Effector memory CD8-positive, alpha-beta T cell (primary cell): ENCODE measurements at regions not wholly inside any gene's neighbourhood (a gene's known extent, or its start where the extent isn't known, plus 50 kb on each side); places are given as distances from the start of the nearest gene placed in this dataset.
"Not testable (repeated sequence)": the region's sequence is repeated elsewhere in the genome, so short reads cannot be mapped to it uniquely, and the experiment has no call there.

Experiments
- ATAC-seq: fragments of 150-1000 bp; cut with Tn5 transposase; replicated peaks from 2 replicates; pipeline ENCODE4 v1.10.0; 2021; ENCODE audit warnings: mild to moderate bottlenecking, moderate library complexity
- DNase-seq, 3 experiments: peaks; one replicate each; pipeline ENCODE4 v3.0.0; 2021
- H3K27ac Mint-ChIP-seq, 2 donors: one replicate each; pipeline ENCODE4 v1.8.0; 2022; ENCODE audit warnings: mild to moderate bottlenecking in 2 of 2, mixed read lengths in 2 of 2, moderate library complexity in 2 of 2
- H3K27me3 Mint-ChIP-seq, 2 donors: one replicate each; pipeline ENCODE4 v1.8.0; 2022; ENCODE audit warnings: mixed read lengths in 2 of 2
- H3K36me3 Mint-ChIP-seq: one replicate; pipeline ENCODE4 v1.8.0; 2022; ENCODE audit warnings: mild to moderate bottlenecking, moderate library complexity, mixed read lengths; ENCODE audit not compliant: insufficient read depth
- H3K4me1 Mint-ChIP-seq, 2 donors: one replicate each; pipeline ENCODE4 v1.8.0; 2022; ENCODE audit warnings: low read depth in 2 of 2, mixed read lengths in 2 of 2
- H3K4me3 Mint-ChIP-seq, 2 donors: one replicate each; pipeline ENCODE4 v1.8.0; 2022; ENCODE audit warnings: mild to moderate bottlenecking in 2 of 2, mixed read lengths in 2 of 2, moderate library complexity in 2 of 2
- H3K9me3 Mint-ChIP-seq, 2 donors: one replicate each; pipeline ENCODE4 v1.8.0; 2022; ENCODE audit warnings: mixed read lengths in 2 of 2

DNA sequence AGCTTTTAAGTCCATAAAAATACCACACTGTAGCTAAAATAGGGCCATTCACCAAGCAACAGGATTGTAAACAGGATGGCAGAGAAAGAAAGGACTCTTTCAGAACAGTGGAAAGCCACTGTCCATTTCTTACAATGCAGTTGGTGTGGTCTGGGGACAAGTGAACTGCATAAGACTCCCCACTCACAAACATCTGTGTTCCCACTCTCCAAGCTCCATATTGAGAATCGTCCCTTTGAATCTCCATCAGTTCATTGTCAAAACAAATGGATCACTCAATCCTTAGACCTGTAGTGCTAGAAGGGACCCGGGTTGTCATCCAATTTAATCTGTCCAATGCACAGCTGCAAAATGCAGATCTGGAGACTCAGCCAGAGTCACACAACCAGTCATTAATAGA is 347.4 kb upstream of the KLHL29 start:
- H3K27me3 Mint-ChIP-seq, result no peaks in the 10 kb centered on the region
- DNase-seq (no peak), ATAC-seq (no peak)
- no peak overlapping the region for H3K27ac Mint-ChIP-seq
- H3K4me1 Mint-ChIP-seq, result no peaks in the 10 kb centered on the region
- H3K36me3 Mint-ChIP-seq, result no peaks in the 10 kb centered on the region
- no peaks in the 10 kb centered on the region for H3K9me3 Mint-ChIP-seq
- no peak overlapping the region for H3K4me3 Mint-ChIP-seq

- DNase-seq (no peak), ATAC-seq (no peak)
- Mint-ChIP-seq H3K27ac (no peak overlapping the region), H3K4me1 (no peaks in the 10 kb centered on the region), H3K36me3 (no peaks in the 10 kb centered on the region), H3K9me3 (peaks cover 0 to 7% of the 10 kb centered on the region in 2 donors), H3K4me3 (no peak overlapping the region), H3K27me3 (no peaks in the 10 kb centered on the region)
Measured at GRCh38 chr2:23041443-23041842, 343.5 kb upstream of the KLHL29 start.

- Mint-ChIP-seq H3K36me3 (no peaks in the 10 kb centered on the region), H3K9me3 (peaks cover 0 to 7% of the 10 kb centered on the region in 2 donors), H3K4me1 (no peaks in the 10 kb centered on the region), H3K27ac (no peak overlapping the region), H3K27me3 (no peaks in the 10 kb centered on the region), H3K4me3 (no peak overlapping the region)
- no peak for ATAC-seq
- no peak for DNase-seq
Measured at GRCh38 chr2:23042216-23042906, 342.6 kb upstream of the KLHL29 start.

DNA sequence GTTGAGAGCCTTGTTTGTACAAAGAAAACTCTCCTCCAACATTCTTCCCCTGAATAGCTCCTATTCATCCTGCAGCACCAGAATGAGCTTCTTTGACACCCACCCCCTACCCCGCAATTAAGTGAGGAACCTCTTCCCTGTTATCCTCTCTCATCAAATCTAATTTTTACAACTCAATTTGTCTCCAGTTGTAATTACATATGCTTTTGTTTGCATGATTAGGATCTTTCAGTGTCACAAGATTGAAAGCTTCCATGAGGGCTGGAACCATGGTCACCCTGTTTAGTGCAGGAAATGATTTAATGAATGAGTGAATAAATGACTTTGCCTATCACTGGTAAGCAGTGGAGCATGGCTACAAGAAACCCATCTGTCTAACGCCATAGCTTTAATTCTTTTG is 334.6 kb upstream of the KLHL29 start:
- H3K4me3 Mint-ChIP-seq, result no peak overlapping the region
- H3K36me3 Mint-ChIP-seq, result no peaks in the 10 kb centered on the region
- no peaks in the 10 kb centered on the region for H3K27me3 Mint-ChIP-seq
- peaks cover 7 to 20% of the 10 kb centered on the region in 2 donors for H3K9me3 Mint-ChIP-seq
- DNase-seq (no peak), ATAC-seq (no peak)
- H3K27ac Mint-ChIP-seq, result no peak overlapping the region
- H3K4me1 Mint-ChIP-seq, result no peaks in the 10 kb centered on the region

- ATAC-seq, result no peak
- no peak overlapping the region for H3K4me3 Mint-ChIP-seq
- no peaks in the 10 kb centered on the region for H3K27me3 Mint-ChIP-seq
- H3K4me1 Mint-ChIP-seq, result no peaks in the 10 kb centered on the region
- H3K36me3 Mint-ChIP-seq, result peaks cover 3% of the 10 kb centered on the region
- H3K9me3 Mint-ChIP-seq, result peaks cover 7 to 12% of the 10 kb centered on the region in 2 donors
- no peak overlapping the region for H3K27ac Mint-ChIP-seq
- DNase-seq, result no peak
Measured at GRCh38 chr2:23053601-23054000, 331.4 kb upstream of the KLHL29 start.

GRCh38 chr2:23055251-23055650 is 329.7 kb upstream of the KLHL29 start:
- no peak overlapping the region for H3K27ac Mint-ChIP-seq
- H3K9me3 Mint-ChIP-seq, result peaks cover 0 to 4% of the 10 kb centered on the region in 2 donors
- DNase-seq, result no peak
- H3K4me3 Mint-ChIP-seq, result no peak overlapping the region
- no peaks in the 10 kb centered on the region for H3K4me1 Mint-ChIP-seq
- H3K36me3 Mint-ChIP-seq, result peaks cover 3% of the 10 kb centered on the region
- no peak for ATAC-seq
- no peaks in the 10 kb centered on the region for H3K27me3 Mint-ChIP-seq

DNA sequence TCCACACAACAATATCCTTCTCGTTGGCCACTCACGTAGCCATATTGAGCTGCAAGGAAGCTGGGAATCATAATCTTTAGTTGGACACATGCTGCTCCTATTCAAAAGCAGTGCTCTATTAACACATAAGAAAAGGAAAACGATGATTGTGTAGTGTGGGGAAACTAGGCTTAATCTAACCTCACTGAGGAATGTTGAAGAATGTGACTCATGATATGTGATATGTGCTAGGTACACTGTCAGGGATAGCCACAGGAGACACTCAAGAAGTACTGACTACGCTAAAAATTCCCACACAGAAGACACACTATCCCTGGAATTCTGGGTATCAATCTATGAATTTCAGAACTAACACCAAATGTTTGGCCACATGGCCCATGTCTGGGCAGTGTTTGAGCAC is 328.1 kb upstream of the KLHL29 start:
- H3K27ac Mint-ChIP-seq, result not testable (repeated sequence)

DNA sequence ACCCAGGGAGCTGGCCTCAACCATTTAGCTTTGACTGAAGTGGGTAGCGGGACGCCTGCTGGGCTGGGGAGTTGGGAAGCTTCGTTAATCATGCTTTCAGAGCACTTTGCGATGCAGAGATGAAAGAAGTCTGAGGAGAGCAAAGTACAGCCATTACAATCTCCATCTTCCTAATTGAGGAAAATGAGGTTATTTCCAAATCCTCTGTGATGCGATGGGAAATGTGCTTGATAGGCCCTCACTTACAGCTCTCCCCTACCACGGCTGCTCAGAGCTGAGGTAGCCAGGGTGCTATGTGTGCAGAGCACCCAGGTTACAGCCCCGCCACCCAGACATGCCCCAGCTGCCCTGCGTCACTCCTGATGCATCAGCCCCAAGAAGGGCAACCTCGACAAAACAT is 326.5 kb upstream of the KLHL29 start:
- Mint-ChIP-seq H3K27ac (no peak overlapping the region), H3K4me3 (no peak overlapping the region), H3K4me1 (no peaks in the 10 kb centered on the region), H3K36me3 (peaks cover 5% of the 10 kb centered on the region), H3K27me3 (no peaks in the 10 kb centered on the region), H3K9me3 (peaks cover 1 to 8% of the 10 kb centered on the region in 2 donors)
- no peak for DNase-seq
- ATAC-seq, result no peak

More for the DNA sequence above, 328.1 kb upstream of the KLHL29 start:
- H3K36me3 Mint-ChIP-seq, H3K27me3 Mint-ChIP-seq, H3K4me3 Mint-ChIP-seq, DNase-seq, H3K4me1 Mint-ChIP-seq, ATAC-seq, H3K9me3 Mint-ChIP-seq: not testable (repeated sequence)

DNA sequence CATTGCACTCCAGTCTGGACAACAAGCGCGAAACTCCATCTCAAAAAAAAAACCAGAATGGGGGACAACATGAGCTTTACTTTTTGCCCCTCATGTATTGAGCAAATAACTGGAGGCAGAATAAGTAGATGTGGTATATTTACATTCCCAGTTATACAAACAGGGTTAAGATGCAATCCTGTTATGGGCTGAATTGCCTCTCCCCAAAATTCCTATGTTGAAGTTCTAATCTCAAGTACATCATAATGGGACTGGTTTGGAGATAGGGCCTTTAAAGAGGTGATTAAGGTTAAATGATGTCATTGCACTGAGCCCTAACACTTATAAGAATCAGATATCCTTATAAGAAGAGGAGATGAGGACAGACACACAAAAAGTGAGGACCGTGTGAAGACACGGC is 319.8 kb upstream of the KLHL29 start:
- ATAC-seq, result no peak
- no peak for DNase-seq
- Mint-ChIP-seq H3K27ac (no peak overlapping the region), H3K4me3 (no peak overlapping the region), H3K4me1 (no peaks in the 10 kb centered on the region), H3K27me3 (peaks cover 0 to 7% of the 10 kb centered on the region in 2 donors), H3K9me3 (peaks cover 3 to 19% of the 10 kb centered on the region in 2 donors), H3K36me3 (peaks cover 5% of the 10 kb centered on the region)

- Mint-ChIP-seq H3K36me3 (peaks cover 5% of the 10 kb centered on the region), H3K9me3 (peaks cover 3 to 25% of the 10 kb centered on the region in 2 donors), H3K27me3 (peaks cover 0 to 7% of the 10 kb centered on the region in 2 donors), H3K4me1 (no peaks in the 10 kb centered on the region), H3K4me3 (no peak overlapping the region), H3K27ac (no peak overlapping the region)
- no peak for DNase-seq
- ATAC-seq, result no peak
Measured at GRCh38 chr2:23065936-23066335, 319.0 kb upstream of the KLHL29 start.

GRCh38 chr2:23066686-23067085 is 318.3 kb upstream of the KLHL29 start:
- DNase-seq, result no peak
- peaks cover 0 to 7% of the 10 kb centered on the region in 2 donors for H3K27me3 Mint-ChIP-seq
- H3K4me1 Mint-ChIP-seq, result no peaks in the 10 kb centered on the region
- H3K36me3 Mint-ChIP-seq, result peaks cover 2% of the 10 kb centered on the region
- no peak overlapping the region for H3K27ac Mint-ChIP-seq
- no peak for ATAC-seq
- H3K4me3 Mint-ChIP-seq, result no peak overlapping the region
- H3K9me3 Mint-ChIP-seq, result peaks cover 3 to 25% of the 10 kb centered on the region in 2 donors

DNA sequence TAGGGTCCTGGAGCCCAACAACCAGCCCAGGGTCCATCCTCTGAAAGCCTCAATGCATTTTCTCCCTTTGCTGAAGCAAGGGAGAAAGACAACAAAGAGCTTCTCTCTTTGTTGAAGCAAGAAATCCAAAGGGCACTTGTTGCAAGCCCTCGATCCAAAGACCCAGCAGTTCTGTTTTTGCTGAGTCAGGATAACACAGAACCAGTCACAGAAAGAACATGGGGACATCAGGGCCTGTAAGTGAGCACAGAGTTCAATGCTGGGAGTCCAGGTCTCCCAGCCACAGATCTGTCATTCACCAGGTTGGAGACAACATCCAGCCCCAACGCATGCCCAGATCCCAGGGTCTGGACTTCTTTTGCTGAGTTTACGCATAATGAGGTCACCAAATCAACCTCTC is 315.8 kb upstream of the KLHL29 start:
- H3K4me3 Mint-ChIP-seq, result no peak overlapping the region
- ATAC-seq, result no peak
- H3K9me3 Mint-ChIP-seq, result peaks cover 3 to 17% of the 10 kb centered on the region in 2 donors
- peaks cover 2% of the 10 kb centered on the region for H3K36me3 Mint-ChIP-seq
- no peak overlapping the region for H3K27ac Mint-ChIP-seq
- peaks cover 0 to 7% of the 10 kb centered on the region in 2 donors for H3K27me3 Mint-ChIP-seq
- DNase-seq, result no peak
- H3K4me1 Mint-ChIP-seq, result no peaks in the 10 kb centered on the region

DNA sequence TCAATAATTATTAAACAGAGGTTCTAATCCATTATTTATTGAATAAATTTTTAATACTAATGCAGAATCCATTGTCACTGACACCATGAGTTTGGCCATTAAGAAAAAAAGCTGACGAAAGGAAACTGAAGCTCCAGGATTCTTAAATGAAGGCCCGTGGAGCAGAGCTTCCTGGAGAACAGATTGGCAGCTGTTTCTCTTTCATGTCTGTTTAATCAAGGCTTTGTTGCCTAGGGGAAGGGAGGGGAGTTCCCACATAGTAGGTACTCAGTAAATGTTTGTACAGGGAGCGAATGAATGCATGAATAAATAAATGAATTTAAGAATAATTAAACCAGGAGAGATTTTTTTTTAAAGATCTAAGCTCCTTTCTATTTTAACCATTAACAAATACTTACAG is 315.1 kb upstream of the KLHL29 start:
- no peaks in the 10 kb centered on the region for H3K4me1 Mint-ChIP-seq
- peaks cover 0 to 7% of the 10 kb centered on the region in 2 donors for H3K27me3 Mint-ChIP-seq
- DNase-seq (no peak), ATAC-seq (no peak)
- peaks cover 3 to 17% of the 10 kb centered on the region in 2 donors for H3K9me3 Mint-ChIP-seq
- H3K4me3 Mint-ChIP-seq, result no peak overlapping the region
- no peak overlapping the region for H3K27ac Mint-ChIP-seq
- no peaks in the 10 kb centered on the region for H3K36me3 Mint-ChIP-seq

GRCh38 chr2:23073056-23073455 is 311.9 kb upstream of the KLHL29 start:
- Mint-ChIP-seq H3K27me3 (peaks cover 0 to 3% of the 10 kb centered on the region in 2 donors), H3K4me1 (no peaks in the 10 kb centered on the region), H3K27ac (no peak overlapping the region), H3K4me3 (no peak overlapping the region), H3K9me3 (peaks cover 3 to 14% of the 10 kb centered on the region in 2 donors), H3K36me3 (no peaks in the 10 kb centered on the region)
- DNase-seq, result no peak
- no peak for ATAC-seq
